ENCODE measurements at regions not wholly inside any gene's neighbourhood (a gene's known extent, or its start where the extent isn't known, plus 50 kb on each side); places are given as distances from the start of the nearest gene placed in this dataset.

DNA sequence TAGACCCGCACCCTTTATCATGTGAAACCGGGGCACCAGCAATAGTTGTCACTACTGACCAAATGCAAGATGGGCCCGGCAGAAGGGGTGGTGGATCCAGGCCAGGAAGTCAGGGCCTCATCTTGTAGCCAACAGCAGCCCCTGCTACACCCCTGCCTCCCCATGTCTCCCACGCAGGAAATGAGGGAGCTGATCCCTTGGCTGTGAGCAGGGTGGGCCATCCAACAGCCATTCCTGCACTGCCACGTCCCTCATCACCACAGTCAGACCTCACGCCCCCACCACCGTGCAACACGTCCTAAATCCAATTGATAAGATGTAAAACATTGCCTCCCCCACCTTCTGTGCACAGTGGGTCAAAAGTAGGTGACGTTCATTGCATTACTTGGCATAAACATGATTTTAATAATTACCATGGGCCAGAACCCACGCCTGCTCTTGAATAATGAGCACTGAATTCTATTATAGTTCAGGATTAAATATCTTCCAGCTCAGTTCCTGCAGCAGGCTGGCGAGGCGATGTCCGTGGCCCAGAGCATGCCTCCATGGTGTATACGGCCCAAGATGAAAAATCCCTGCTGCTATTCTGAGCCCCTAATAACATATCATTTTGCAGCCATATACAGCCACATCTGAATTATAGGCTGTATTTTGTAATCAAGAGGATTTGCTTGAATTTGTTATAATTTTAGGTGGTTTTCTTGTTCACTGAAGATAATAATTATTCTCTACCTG is 1373.8 kb downstream of the BRD1 start:
- FAIRE-seq: no peak
- TF ChIP-seq CTCF (IDR thresholded peaks at IDR 0.05; ENCODE audit: insufficient read depth, missing control alignments): no peak
- no peak for DNase-seq (ENCODE audit: insufficient read length, low spot score)

GRCh38 chr22:48453171-48453570 is 1374.5 kb downstream of the BRD1 start:
- no peak for TF ChIP-seq CTCF (IDR thresholded peaks at IDR 0.05; ENCODE audit: insufficient read depth, missing control alignments)
- FAIRE-seq: no peak
- DNase-seq (ENCODE audit: insufficient read length, low spot score): no peak

- FAIRE-seq: no peak
- no peak for TF ChIP-seq CTCF (IDR thresholded peaks at IDR 0.05; ENCODE audit: insufficient read depth, missing control alignments)
- no peak for DNase-seq (ENCODE audit: insufficient read length, low spot score)
Observed at GRCh38 chr22:48452766-48453165, 1374.9 kb downstream of the BRD1 start.

DNA sequence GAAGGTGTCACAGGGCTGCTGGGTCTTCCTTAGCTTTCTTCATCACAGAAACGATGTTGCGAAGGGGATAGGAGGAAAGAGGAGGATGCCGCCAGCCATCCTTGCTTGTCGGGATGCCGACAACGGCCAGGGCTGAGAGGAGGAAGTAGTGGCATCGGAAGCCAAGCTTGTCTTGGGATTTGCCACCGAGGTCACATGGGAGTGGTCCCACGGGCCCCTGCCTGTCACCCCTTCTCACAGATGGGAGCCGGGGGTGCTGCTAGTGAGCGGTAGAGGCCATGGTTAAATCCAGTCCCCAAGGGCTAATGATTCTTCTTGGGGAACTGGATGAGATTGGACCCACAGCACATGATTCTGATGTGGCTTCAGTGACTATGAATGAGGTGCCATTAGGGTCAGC is 1375.8 kb downstream of the BRD1 start:
- no peak for TF ChIP-seq CTCF (IDR thresholded peaks at IDR 0.05; ENCODE audit: insufficient read depth, missing control alignments)
- FAIRE-seq: no peak

DNA sequence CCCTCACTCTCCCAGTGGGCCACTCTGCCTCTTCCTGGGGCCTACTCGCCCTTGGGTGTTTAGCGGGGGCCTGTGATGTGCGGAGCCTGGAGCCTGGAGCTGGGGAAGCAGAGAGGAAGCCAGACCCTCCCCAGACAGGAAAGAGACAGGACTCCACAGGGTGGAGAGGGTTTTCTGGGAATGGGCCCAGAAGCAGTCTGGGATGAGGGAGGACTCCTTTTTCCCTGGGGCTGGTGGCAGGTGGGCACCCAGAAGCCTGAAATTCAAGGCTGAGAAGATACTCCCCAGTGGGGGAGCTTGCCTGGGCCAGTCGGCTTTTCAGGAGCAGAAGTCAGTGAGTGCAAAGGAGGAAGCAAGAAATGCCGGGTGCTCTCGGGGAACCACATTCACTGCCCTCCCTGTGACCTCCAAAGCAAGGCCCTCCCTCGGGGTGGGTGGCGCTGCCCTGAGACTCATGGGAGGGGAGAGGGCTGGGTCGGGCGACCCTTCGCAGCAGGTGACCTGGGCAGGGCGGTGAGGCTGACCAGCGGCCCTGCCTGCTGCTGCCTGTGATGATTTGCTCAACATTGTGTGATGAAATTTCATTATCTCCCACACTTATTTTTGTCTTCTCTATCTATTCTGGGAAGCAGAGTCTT is 1377.4 kb downstream of the BRD1 start:
- no peak for TF ChIP-seq CTCF (IDR thresholded peaks at IDR 0.05; ENCODE audit: insufficient read depth, missing control alignments)
- FAIRE-seq (no peak), DNase-seq (ENCODE audit: insufficient read length, low spot score) (no peak)

More for the DNA sequence above, 1375.8 kb downstream of the BRD1 start:
- DNase-seq (ENCODE audit: insufficient read length, low spot score): no peak

GRCh38 chr22:48449466-48450187 is 1378.0 kb downstream of the BRD1 start:
- FAIRE-seq: no peak
- DNase-seq (ENCODE audit: insufficient read length, low spot score): no peak
- no peak for TF ChIP-seq CTCF (IDR thresholded peaks at IDR 0.05; ENCODE audit: insufficient read depth, missing control alignments)

Data from D721Med (cell line).